ENCODE measurements at regions not wholly inside any gene's neighbourhood (a gene's known extent, or its start where the extent isn't known, plus 50 kb on each side); places are given as distances from the start of the nearest gene placed in this dataset.
"Not testable (repeated sequence)": the region's sequence is repeated elsewhere in the genome, so short reads cannot be mapped to it uniquely, and the experiment has no call there.

GRCh38 chr14:48275301-48275700 is 599.9 kb upstream of the MDGA2 start:
- Histone ChIP-seq H4K20me1 (ENCODE audit: control insufficient read depth, insufficient read depth, low read length, poor library complexity, severe bottlenecking) (no peaks in the 10 kb centered on the region), H3K4me1 (ENCODE audit: control insufficient read depth in 2 of 2, insufficient read depth in 2 of 2, low read length in 2 of 2) (no peaks in the 10 kb centered on the region), H3K27ac (ENCODE audit: low read length in 2 of 2) (no peak overlapping the region), H3K4me3 (ENCODE audit: control extremely low read depth in 1 of 5, extremely low read depth in 1 of 5, insufficient read depth in 1 of 5, low read depth in 2 of 5, low read length in 4 of 5) (no peak overlapping the region), H3K4me2 (replicated peaks; ENCODE audit: low read depth, low read length, poor library complexity, severe bottlenecking) (no peak overlapping the region), H3K27me3 (replicated peaks in 1 of 4; ENCODE audit: control extremely low read depth in 1 of 4, control insufficient read depth in 3 of 4, insufficient read depth in 4 of 4, low read length in 3 of 4) (no peaks in the 10 kb centered on the region), H3K9ac (ENCODE audit: low read length) (no peak overlapping the region), H2AFZ (ENCODE audit: insufficient read depth, low read depth, low read length, poor library complexity, severe bottlenecking) (no peak overlapping the region), H3K9me3 (ENCODE audit: control extremely low read depth in 1 of 3, control insufficient read depth in 2 of 3, insufficient read depth in 1 of 3, low read length in 2 of 3) (no peaks in the 10 kb centered on the region), H3K36me3 (replicated peaks in 1 of 2; ENCODE audit: control extremely low read depth in 1 of 2, control insufficient read depth in 1 of 2, extremely low read depth in 1 of 2, insufficient read depth in 2 of 2, low read length in 1 of 2) (no peaks in the 10 kb centered on the region), H3K79me2 (ENCODE audit: control insufficient read depth, insufficient read depth, low read length) (no peaks in the 10 kb centered on the region)
- ATAC-seq (ENCODE audit: low read depth), result no peak
- ChIA-PET CTCF (no interaction called here), POLR2A (no interaction called here)
- H3K27me3 Mint-ChIP-seq, result no peaks in the 10 kb centered on the region
- no peak overlapping the region for H3K4me3 Mint-ChIP-seq
- H3K27ac Mint-ChIP-seq, result no peak overlapping the region
- no peaks in the 10 kb centered on the region for H3K4me1 Mint-ChIP-seq
- TF ChIP-seq EZH2 (IDR thresholded peaks at IDR 0.05; ENCODE audit: borderline replicate concordance, insufficient read depth, low read depth, low read length, poor library complexity, severe bottlenecking) (no peak), CTCF (IDR thresholded peaks at IDR 0.05) (no peak)
- peaks cover 2% of the 10 kb centered on the region for H3K9me3 Mint-ChIP-seq (ENCODE audit: insufficient read depth)
- no peak for DNase-seq
- intact Hi-C loops (cut with micrococcal nuclease), result no loop called here

GRCh38 chr14:48274826-48275225 is 599.4 kb upstream of the MDGA2 start:
- no peaks in the 10 kb centered on the region for H3K36me3 ChIP-seq (replicated peaks in 1 of 2; ENCODE audit: control extremely low read depth in 1 of 2, control insufficient read depth in 1 of 2, extremely low read depth in 1 of 2, insufficient read depth in 2 of 2, low read length in 1 of 2)
- no peak overlapping the region for H3K27ac ChIP-seq (ENCODE audit: low read length in 2 of 2)
- ATAC-seq (ENCODE audit: low read depth) (no peak), DNase-seq (no peak)
- no peak overlapping the region for H3K4me3 ChIP-seq (ENCODE audit: control extremely low read depth in 1 of 5, extremely low read depth in 1 of 5, insufficient read depth in 1 of 5, low read depth in 2 of 5, low read length in 4 of 5)
- H3K79me2 ChIP-seq (ENCODE audit: control insufficient read depth, insufficient read depth, low read length), result no peaks in the 10 kb centered on the region
- H3K9me3 ChIP-seq (ENCODE audit: control extremely low read depth in 1 of 3, control insufficient read depth in 2 of 3, insufficient read depth in 1 of 3, low read length in 2 of 3), result no peaks in the 10 kb centered on the region
- 92% methylated on average over 2 of the region's 3 CpGs for WGBS (ENCODE audit: insufficient coverage)
- Mint-ChIP-seq H3K9me3 (ENCODE audit: insufficient read depth) (peaks cover 2% of the 10 kb centered on the region), H3K4me3 (no peak overlapping the region), H3K4me1 (no peaks in the 10 kb centered on the region), H3K27ac (no peak overlapping the region), H3K27me3 (no peaks in the 10 kb centered on the region)
- no peak overlapping the region for H3K9ac ChIP-seq (ENCODE audit: low read length)
- no peak overlapping the region for H3K4me2 ChIP-seq (replicated peaks; ENCODE audit: low read depth, low read length, poor library complexity, severe bottlenecking)
- no peaks in the 10 kb centered on the region for H3K27me3 ChIP-seq (replicated peaks in 1 of 4; ENCODE audit: control extremely low read depth in 1 of 4, control insufficient read depth in 3 of 4, insufficient read depth in 4 of 4, low read length in 3 of 4)
- H2AFZ ChIP-seq (ENCODE audit: insufficient read depth, low read depth, low read length, poor library complexity, severe bottlenecking), result no peak overlapping the region
- CTCF ChIA-PET, result no interaction called here
- intact Hi-C loops (cut with micrococcal nuclease), result no loop called here
- TF ChIP-seq EZH2 (IDR thresholded peaks at IDR 0.05; ENCODE audit: borderline replicate concordance, insufficient read depth, low read depth, low read length, poor library complexity, severe bottlenecking) (no peak), CTCF (IDR thresholded peaks at IDR 0.05) (no peak)
- H4K20me1 ChIP-seq (ENCODE audit: control insufficient read depth, insufficient read depth, low read length, poor library complexity, severe bottlenecking), result no peaks in the 10 kb centered on the region
- POLR2A ChIA-PET, result no interaction called here
- H3K4me1 ChIP-seq (ENCODE audit: control insufficient read depth in 2 of 2, insufficient read depth in 2 of 2, low read length in 2 of 2), result no peaks in the 10 kb centered on the region

GRCh38 chr14:48267926-48268325 is 592.5 kb upstream of the MDGA2 start:
- ATAC-seq (ENCODE audit: low read depth); H3K27me3 ChIP-seq (replicated peaks in 1 of 4; ENCODE audit: control extremely low read depth in 1 of 4, control insufficient read depth in 3 of 4, insufficient read depth in 4 of 4, low read length in 3 of 4); H3K4me3 Mint-ChIP-seq; DNase-seq; H4K20me1 ChIP-seq (ENCODE audit: control insufficient read depth, insufficient read depth, low read length, poor library complexity, severe bottlenecking); H3K4me1 ChIP-seq (ENCODE audit: control insufficient read depth in 2 of 2, insufficient read depth in 2 of 2, low read length in 2 of 2); intact Hi-C loops (cut with micrococcal nuclease); H3K9ac ChIP-seq (ENCODE audit: low read length); H3K27ac Mint-ChIP-seq; H3K36me3 ChIP-seq (replicated peaks in 1 of 2; ENCODE audit: control extremely low read depth in 1 of 2, control insufficient read depth in 1 of 2, extremely low read depth in 1 of 2, insufficient read depth in 2 of 2, low read length in 1 of 2); POLR2A ChIA-PET; H3K4me2 ChIP-seq (replicated peaks; ENCODE audit: low read depth, low read length, poor library complexity, severe bottlenecking); CTCF ChIA-PET; H3K79me2 ChIP-seq (ENCODE audit: control insufficient read depth, insufficient read depth, low read length); H3K4me1 Mint-ChIP-seq; H2AFZ ChIP-seq (ENCODE audit: insufficient read depth, low read depth, low read length, poor library complexity, severe bottlenecking); H3K4me3 ChIP-seq (ENCODE audit: control extremely low read depth in 1 of 5, extremely low read depth in 1 of 5, insufficient read depth in 1 of 5, low read depth in 2 of 5, low read length in 4 of 5); H3K9me3 ChIP-seq (ENCODE audit: control extremely low read depth in 1 of 3, control insufficient read depth in 2 of 3, insufficient read depth in 1 of 3, low read length in 2 of 3); H3K27ac ChIP-seq (ENCODE audit: low read length in 2 of 2); H3K9me3 Mint-ChIP-seq (ENCODE audit: insufficient read depth); H3K27me3 Mint-ChIP-seq: not testable (repeated sequence)
- 69% methylated on average over 3 of the region's 4 CpGs for WGBS (ENCODE audit: insufficient coverage)
